H9 (cell line): ENCODE measurements at regions not wholly inside any gene's neighbourhood (a gene's known extent, or its start where the extent isn't known, plus 50 kb on each side); places are given as distances from the start of the nearest gene placed in this dataset.

Experiments
- DNase-seq: peaks from one replicate; pipeline ENCODE4 v3.0.0-alpha.2; 2017
- H2AFZ ChIP-seq: one replicate; pipeline ENCODE4 v1.6.1; 2013; ENCODE audit warnings: mild to moderate bottlenecking, low read length, control low read depth, moderate library complexity
- H2AK5ac ChIP-seq: 2 replicates; pipeline ENCODE4 v1.6.1; 2013; ENCODE audit warnings: low read length, control low read depth, mixed read lengths; ENCODE audit not compliant: insufficient read length
- H2BK120ac ChIP-seq: one replicate; pipeline ENCODE4 v1.6.1; 2013; ENCODE audit warnings: low read depth, mild to moderate bottlenecking, low read length, control low read depth, inconsistent platforms; ENCODE audit not compliant: poor library complexity, severe bottlenecking
- H2BK12ac ChIP-seq: 2 replicates; pipeline ENCODE4 v1.6.1; 2013; ENCODE audit warnings: low read length, control low read depth, mixed read lengths, low read depth; ENCODE audit not compliant: insufficient read length
- H2BK15ac ChIP-seq: 2 replicates; pipeline ENCODE4 v1.6.1; 2013; ENCODE audit warnings: low read depth, low read length, control low read depth
- H2BK20ac ChIP-seq: one replicate; pipeline ENCODE4 v1.6.1; 2013; ENCODE audit warnings: low read depth, mild to moderate bottlenecking, low read length, control low read depth, inconsistent platforms; ENCODE audit not compliant: poor library complexity, severe bottlenecking
- H2BK5ac ChIP-seq: 2 replicates; pipeline ENCODE4 v1.6.1; 2013; ENCODE audit warnings: low read length, control low read depth, mixed read lengths; ENCODE audit not compliant: insufficient read length
- H3K14ac ChIP-seq: 2 replicates; pipeline ENCODE4 v1.6.1; 2013; ENCODE audit warnings: low read length, control low read depth; ENCODE audit not compliant: insufficient read depth
- H3K18ac ChIP-seq: 2 replicates; pipeline ENCODE4 v1.6.1; 2013; ENCODE audit warnings: low read depth, mild to moderate bottlenecking, mixed read lengths, low read length, control low read depth; ENCODE audit not compliant: insufficient read length
- H3K23ac ChIP-seq: 2 replicates; pipeline ENCODE4 v1.6.1; 2013; ENCODE audit warnings: low read length, control low read depth, mixed read lengths, low read depth; ENCODE audit not compliant: insufficient read length
- H3K23me2 ChIP-seq: 2 replicates; pipeline ENCODE4 v1.6.1; 2013; ENCODE audit warnings: low read depth, mild to moderate bottlenecking, mixed read lengths, low read length, control low read depth; ENCODE audit not compliant: insufficient read length, poor library complexity, severe bottlenecking
- H3K27ac ChIP-seq: 2 replicates; pipeline ENCODE4 v1.5.1; 2013; ENCODE audit warnings: low read length, control low read depth, mixed read lengths, low read depth; ENCODE audit not compliant: insufficient read length
- H3K27me3 ChIP-seq: 2 replicates; pipeline ENCODE4 v1.6.1; 2013; ENCODE audit warnings: low read length, control low read depth, inconsistent platforms; ENCODE audit not compliant: insufficient read depth
- H3K4ac ChIP-seq: 2 replicates; pipeline ENCODE4 v1.6.1; 2013; ENCODE audit warnings: low read depth, mild to moderate bottlenecking, control low read depth, inconsistent platforms, low read length, moderate library complexity
- H3K4me1 ChIP-seq: 2 replicates; pipeline ENCODE4 v1.6.1; 2013; ENCODE audit warnings: low read length, control low read depth, inconsistent platforms; ENCODE audit not compliant: insufficient read depth
- H3K4me2 ChIP-seq: 2 replicates; pipeline ENCODE4 v1.6.1; 2013; ENCODE audit warnings: low read length, control low read depth, mixed read lengths; ENCODE audit not compliant: insufficient read length, insufficient read depth
- H3K56ac ChIP-seq: 2 replicates; pipeline ENCODE4 v1.6.1; 2013; ENCODE audit warnings: low read depth, mild to moderate bottlenecking, mixed read lengths, low read length, control low read depth; ENCODE audit not compliant: insufficient read length
- H3K79me1 ChIP-seq: 2 replicates; pipeline ENCODE4 v1.6.1; 2013; ENCODE audit warnings: low read depth, mild to moderate bottlenecking, moderate library complexity, low read length, control low read depth, inconsistent platforms; ENCODE audit not compliant: insufficient read depth, poor library complexity, severe bottlenecking
- H3K79me2 ChIP-seq: 2 replicates; pipeline ENCODE4 v1.6.1; 2013; ENCODE audit warnings: low read length, control low read depth, inconsistent platforms; ENCODE audit not compliant: insufficient read depth
- H3K9ac ChIP-seq: 2 replicates; pipeline ENCODE4 v1.6.1; 2013; ENCODE audit warnings: low read length, control low read depth, mixed read lengths; ENCODE audit not compliant: insufficient read length; ENCODE audit errors: extremely low read depth
- H3K9me3 ChIP-seq: one replicate; pipeline ENCODE4 v1.6.1; 2013; ENCODE audit warnings: low read depth, low read length, inconsistent platforms; ENCODE audit not compliant: control insufficient read depth
- H3T11ph ChIP-seq: one replicate; pipeline ENCODE4 v1.6.1; 2013; ENCODE audit warnings: mild to moderate bottlenecking, low read length, control low read depth, inconsistent platforms
- H4K20me1 ChIP-seq: one replicate; pipeline ENCODE4 v1.6.1; 2013; ENCODE audit not compliant: control insufficient read depth, insufficient read length, insufficient read depth
- H4K5ac ChIP-seq: 2 replicates; pipeline ENCODE4 v1.6.1; 2013; ENCODE audit warnings: low read depth, mild to moderate bottlenecking, mixed read lengths, low read length, control low read depth; ENCODE audit not compliant: insufficient read length
- H4K8ac ChIP-seq: replicated peaks from 2 replicates; pipeline ENCODE4 v1.6.1; 2013; ENCODE audit warnings: low read length, control low read depth, mixed read lengths, low read depth; ENCODE audit not compliant: insufficient read length
- H4K91ac ChIP-seq: 2 replicates; pipeline ENCODE4 v1.6.1; 2013; ENCODE audit warnings: low read depth, mild to moderate bottlenecking, moderate library complexity, mixed read lengths, low read length, control low read depth; ENCODE audit not compliant: insufficient read length
- H3K27ac Mint-ChIP-seq, 3 experiments: 2 replicates in 2 of 3; 3 replicates in 1 of 3; pipeline ENCODE4 v1.8.0; 2020 to 2021; ENCODE audit warnings: mixed read lengths in 3 of 3, mild to moderate bottlenecking in 1 of 3, moderate library complexity in 1 of 3
- H3K27me3 Mint-ChIP-seq: 2 replicates; pipeline ENCODE4 v1.8.0; 2021; ENCODE audit warnings: low read depth, mild to moderate bottlenecking, moderate library complexity, mixed read lengths
- H3K36me3 Mint-ChIP-seq, 3 experiments: 2 replicates in 2 of 3; 3 replicates in 1 of 3; pipeline ENCODE4 v1.8.0; 2020 to 2021; ENCODE audit warnings: low read depth in 3 of 3, mixed read lengths in 3 of 3; ENCODE audit not compliant: insufficient read depth in 1 of 3
- H3K4me1 Mint-ChIP-seq, 2 experiments: 2 replicates each; pipeline ENCODE4 v1.8.0; 2020; ENCODE audit warnings: mixed read lengths in 2 of 2
- H3K4me3 Mint-ChIP-seq, 2 experiments: 2 replicates in 1 of 2; 3 replicates in 1 of 2; pipeline ENCODE4 v1.8.0; 2020 to 2021; ENCODE audit warnings: mild to moderate bottlenecking in 2 of 2, mixed read lengths in 2 of 2, moderate library complexity in 1 of 2
- H3K9me3 Mint-ChIP-seq, 2 experiments: 2 replicates in 1 of 2; 3 replicates in 1 of 2; pipeline ENCODE4 v1.8.0; 2020; ENCODE audit warnings: mild to moderate bottlenecking in 2 of 2, mixed read lengths in 2 of 2, moderate library complexity in 1 of 2
- CTCF ChIP-seq: fragments of 200-600 bp; sonication (generic); conservative IDR thresholded peaks from 3 replicates; pipeline ENCODE4 v1.8.0; 2021; ENCODE audit warnings: antibody characterized with exemption, mild to moderate bottlenecking
- WGBS: extraction: QIAGEN DNeasy Blood & Tissue Kit; methylation state at CpG from one replicate; pipeline ENCODE4 v1.1.7; 2013; ENCODE audit warnings: missing lambda C conversion rate, low lambda C conversion rate, mixed read lengths; ENCODE audit not compliant: insufficient read length; ENCODE audit errors: extremely low coverage; 5-methylcytosine and 5-hydroxymethylcytosine counted together

GRCh38 chr4:1511441-1512041, 105.3 kb upstream of the NKX1-1 start:
- H2BK20ac ChIP-seq = no peak overlapping the region
- H2BK120ac ChIP-seq = no peak overlapping the region
- no peaks in the 10 kb centered on the region; a peak in 1 of 7 replicates for H3K36me3 Mint-ChIP-seq
- DNase-seq = peak; percentile 76
- H3K79me2 ChIP-seq = no peaks in the 10 kb centered on the region
- no peak overlapping the region for H2BK5ac ChIP-seq
- H3T11ph ChIP-seq = no peak overlapping the region
- no peak overlapping the region for H3K14ac ChIP-seq
- peaks cover 0 to 4% of the 10 kb centered on the region in 2 experiments; a peak in 1 of 5 replicates for H3K9me3 Mint-ChIP-seq
- no peak overlapping the region for H3K27ac ChIP-seq
- no peak overlapping the region for H4K91ac ChIP-seq
- no peak overlapping the region for H3K4me2 ChIP-seq
- no peaks in the 10 kb centered on the region for H3K79me1 ChIP-seq
- H2AFZ ChIP-seq = no peak overlapping the region
- no peaks in the 10 kb centered on the region for H3K27me3 ChIP-seq
- H3K23me2 ChIP-seq = no peaks in the 10 kb centered on the region
- no peak overlapping the region for H2AK5ac ChIP-seq
- H3K18ac ChIP-seq = no peak overlapping the region
- H2BK15ac ChIP-seq = no peak overlapping the region
- no peak overlapping the region for H4K5ac ChIP-seq
- H4K20me1 ChIP-seq = no peaks in the 10 kb centered on the region
- peaks cover 5 to 12% of the 10 kb centered on the region in 2 experiments for H3K4me1 Mint-ChIP-seq
- no peak overlapping the region for H4K8ac ChIP-seq
- TF ChIP-seq CTCF = no peak
- WGBS = no CpG with 5 or more reads among the region's 22 CpGs
- H3K56ac ChIP-seq = no peak overlapping the region
- H2BK12ac ChIP-seq = no peak overlapping the region
- H3K27me3 Mint-ChIP-seq = peaks cover 21% of the 10 kb centered on the region
- no peaks in the 10 kb centered on the region for H3K9me3 ChIP-seq
- no peak overlapping the region for H3K27ac Mint-ChIP-seq
- H3K4me3 Mint-ChIP-seq = no peak overlapping the region
- H3K23ac ChIP-seq = no peak overlapping the region
- no peak overlapping the region for H3K4ac ChIP-seq
- H3K9ac ChIP-seq = no peak overlapping the region
- H3K4me1 ChIP-seq = no peaks in the 10 kb centered on the region
